IPS-18c (cell line): ENCODE measurements at regions not wholly inside any gene's neighbourhood (a gene's known extent, or its start where the extent isn't known, plus 50 kb on each side); places are given as distances from the start of the nearest gene placed in this dataset.

Experiments
- H3K4me3 ChIP-seq: 2 replicates; pipeline ENCODE4 v1.7.0; 2013; ENCODE audit warnings: low read depth, mild to moderate bottlenecking, low read length, moderate library complexity; ENCODE audit not compliant: insufficient read depth
- H3K9me3 ChIP-seq: one replicate; pipeline ENCODE4 v1.6.1; 2013; ENCODE audit warnings: mild to moderate bottlenecking, low read length, moderate library complexity; ENCODE audit not compliant: control insufficient read depth, insufficient read depth

DNA sequence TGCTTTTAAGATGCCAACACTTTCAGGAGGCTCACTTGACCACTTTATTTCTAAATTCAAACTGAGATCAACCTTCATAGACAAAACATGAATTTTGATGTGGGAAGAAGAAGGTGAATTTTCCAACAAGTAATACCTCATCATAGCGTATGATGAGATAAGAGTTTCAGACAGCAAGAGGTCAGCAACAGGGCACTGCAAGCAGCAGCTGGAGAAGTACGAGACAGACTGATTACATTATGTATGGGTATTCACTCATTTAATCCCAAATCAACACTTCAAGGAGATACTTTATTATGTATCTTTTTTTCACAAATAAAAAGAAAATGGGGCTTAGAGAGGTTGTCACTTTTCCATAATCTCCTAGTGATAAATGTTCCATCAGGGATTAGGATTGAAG is 389.8 kb downstream of the TBC1D4 start:
- H3K4me3 ChIP-seq = no peak overlapping the region
- no peaks in the 10 kb centered on the region for H3K9me3 ChIP-seq

DNA sequence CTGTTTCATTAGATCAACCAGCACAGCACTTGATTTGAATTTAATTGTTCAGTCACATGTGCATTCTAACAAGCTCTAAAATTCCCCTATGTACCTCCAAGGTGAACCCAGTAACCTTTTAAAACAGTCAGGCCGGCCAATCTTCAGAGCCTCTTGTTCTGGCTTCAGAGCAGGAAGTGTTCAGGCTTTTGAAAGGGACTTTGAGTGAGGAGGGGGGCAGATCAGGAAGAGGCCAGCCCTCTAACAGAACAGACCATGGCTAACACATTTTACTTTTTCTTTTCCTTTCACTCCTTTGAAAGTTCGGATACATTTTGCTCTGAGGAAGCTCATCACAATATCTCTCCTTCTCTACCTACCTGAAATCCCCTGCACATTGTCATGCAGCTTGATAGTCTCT is 390.3 kb downstream of the TBC1D4 start:
- H3K9me3 ChIP-seq = no peaks in the 10 kb centered on the region
- no peak overlapping the region for H3K4me3 ChIP-seq

DNA sequence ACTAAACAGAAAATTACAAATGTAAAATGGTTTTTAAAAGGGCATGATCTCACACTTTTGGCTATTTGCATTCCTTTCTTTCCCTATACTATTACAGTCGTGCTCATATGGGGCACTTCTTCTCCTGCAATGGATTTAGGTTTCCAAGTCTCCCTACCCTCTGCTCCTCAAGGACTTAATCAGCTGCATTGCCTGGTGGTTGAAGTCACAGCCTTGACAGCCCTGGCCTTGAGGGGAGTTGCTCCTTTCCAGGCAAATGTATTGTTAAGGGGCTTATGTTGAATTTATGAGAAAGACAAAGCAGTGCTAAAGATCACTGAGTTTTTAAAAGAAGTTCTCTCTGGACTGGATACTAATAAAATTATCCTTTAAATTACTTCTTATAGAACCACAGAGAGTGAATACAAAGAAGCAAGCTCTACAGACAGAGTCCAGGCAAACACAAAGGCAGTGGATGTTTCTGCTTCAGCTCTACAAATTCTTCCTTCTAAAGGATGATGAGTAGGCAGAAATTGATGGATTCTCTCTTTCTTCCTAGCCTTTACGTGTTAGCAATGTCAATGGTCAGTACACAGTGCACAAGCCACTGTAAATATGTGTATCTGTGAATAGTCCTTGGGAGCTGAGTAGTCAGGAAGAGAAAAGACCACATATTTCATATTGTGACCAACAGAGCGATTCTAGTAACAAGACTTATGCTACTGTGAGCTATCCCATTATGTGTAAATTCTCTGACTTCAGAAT is 390.9 kb downstream of the TBC1D4 start:
- no peak overlapping the region for H3K4me3 ChIP-seq

DNA sequence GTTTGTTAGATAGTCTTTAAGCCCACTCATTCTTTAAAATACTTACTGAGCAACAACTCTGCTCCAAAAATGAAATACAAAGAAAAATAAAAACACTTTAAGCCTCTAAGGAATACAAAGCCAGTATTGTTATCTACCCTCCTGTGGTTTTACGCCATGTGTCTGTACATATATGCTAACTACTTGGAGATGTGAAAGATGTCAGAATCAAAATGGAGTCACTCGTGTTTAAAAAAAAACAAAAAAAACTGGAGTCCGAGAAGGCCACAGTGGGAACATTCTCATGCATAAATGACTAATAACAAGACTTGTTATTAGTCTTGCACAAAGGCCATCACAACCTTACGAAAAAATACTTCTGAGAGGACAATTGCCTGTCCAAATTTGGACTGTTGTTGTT is 393.1 kb downstream of the TBC1D4 start:
- Histone ChIP-seq H3K9me3 (no peaks in the 10 kb centered on the region), H3K4me3 (no peak overlapping the region)

More for the DNA sequence above, 390.9 kb downstream of the TBC1D4 start:
- no peaks in the 10 kb centered on the region for H3K9me3 ChIP-seq

DNA sequence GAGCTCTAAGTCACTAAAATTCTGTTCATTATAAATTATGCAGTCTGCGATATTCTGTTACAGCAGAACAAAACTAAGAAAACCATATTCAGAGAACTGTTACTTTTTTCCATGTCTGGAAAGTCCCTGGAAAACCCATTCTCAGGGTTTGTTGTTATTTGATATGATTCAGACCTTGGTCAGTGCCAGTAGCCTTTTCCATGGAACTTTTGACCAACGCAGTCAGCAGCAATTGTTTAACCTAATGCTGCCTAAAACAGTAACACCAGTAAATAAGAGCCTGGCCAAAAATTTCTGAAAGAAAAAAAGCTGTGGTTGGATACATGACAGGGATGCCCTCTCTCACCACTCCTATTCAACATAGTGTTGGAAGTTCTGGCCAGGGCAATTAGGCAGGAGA is 402.7 kb downstream of the TBC1D4 start:
- H3K9me3 ChIP-seq = no peaks in the 10 kb centered on the region
- no peak overlapping the region for H3K4me3 ChIP-seq

DNA sequence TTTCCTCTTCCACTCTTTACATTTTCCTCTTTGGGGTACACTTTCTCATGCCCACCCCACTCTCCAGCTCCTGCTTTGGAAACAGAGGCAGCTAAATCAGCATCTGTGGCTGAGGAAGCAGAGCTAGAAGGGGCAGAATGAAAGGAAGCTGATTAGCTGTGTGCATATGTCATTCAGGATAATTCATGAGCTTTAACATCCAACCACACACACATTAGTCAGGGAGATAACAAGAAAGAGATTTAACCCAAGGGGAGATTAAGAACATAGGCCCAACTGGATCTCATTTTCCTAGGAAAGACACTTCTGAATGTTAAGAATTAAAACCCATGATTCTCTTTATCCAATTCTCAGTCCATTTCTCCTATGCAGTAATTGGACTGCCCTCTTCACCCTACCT is 405.5 kb downstream of the TBC1D4 start:
- Histone ChIP-seq H3K9me3 (no peaks in the 10 kb centered on the region), H3K4me3 (no peak overlapping the region)

DNA sequence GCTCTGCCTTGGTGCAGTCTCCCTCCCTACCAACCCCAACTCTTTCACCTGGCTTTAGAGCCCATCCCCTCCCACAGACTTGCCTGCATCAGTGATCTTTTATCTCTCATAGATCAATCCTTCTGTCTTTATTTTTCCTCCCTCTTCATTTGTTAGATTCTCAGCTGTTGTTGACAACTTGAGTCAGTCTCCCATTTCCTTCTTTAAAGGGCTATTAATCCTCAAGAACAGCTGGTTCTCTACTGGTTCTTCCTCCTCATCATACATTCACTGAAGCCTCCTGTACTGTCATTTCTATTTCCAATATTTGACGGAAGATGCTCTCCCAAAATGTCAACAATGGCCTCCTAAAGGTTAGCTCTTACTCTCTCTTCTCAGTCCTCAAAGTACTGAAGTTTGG is 408.2 kb downstream of the TBC1D4 start:
- H3K9me3 ChIP-seq = no peaks in the 10 kb centered on the region
- no peak overlapping the region for H3K4me3 ChIP-seq

DNA sequence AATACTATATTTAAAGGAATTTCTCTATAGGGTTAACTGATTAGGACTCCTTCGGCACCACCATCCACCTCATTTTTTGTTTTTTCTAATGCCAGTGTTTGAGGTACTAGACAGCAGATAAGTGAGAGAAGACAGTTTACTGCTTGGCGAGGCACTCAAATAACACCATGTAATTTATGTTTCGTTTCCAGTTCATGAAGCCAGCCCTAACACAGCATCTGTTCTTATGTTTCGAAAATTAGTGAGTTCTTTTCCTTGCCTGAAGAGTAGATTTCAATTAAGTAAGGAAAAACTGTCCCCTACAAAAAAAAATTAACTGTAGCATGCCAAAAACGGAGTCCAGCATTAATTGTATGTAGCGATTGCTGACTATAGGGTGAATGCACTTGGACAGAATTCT is 409.1 kb downstream of the TBC1D4 start:
- no peaks in the 10 kb centered on the region for H3K9me3 ChIP-seq
- H3K4me3 ChIP-seq = no peak overlapping the region

DNA sequence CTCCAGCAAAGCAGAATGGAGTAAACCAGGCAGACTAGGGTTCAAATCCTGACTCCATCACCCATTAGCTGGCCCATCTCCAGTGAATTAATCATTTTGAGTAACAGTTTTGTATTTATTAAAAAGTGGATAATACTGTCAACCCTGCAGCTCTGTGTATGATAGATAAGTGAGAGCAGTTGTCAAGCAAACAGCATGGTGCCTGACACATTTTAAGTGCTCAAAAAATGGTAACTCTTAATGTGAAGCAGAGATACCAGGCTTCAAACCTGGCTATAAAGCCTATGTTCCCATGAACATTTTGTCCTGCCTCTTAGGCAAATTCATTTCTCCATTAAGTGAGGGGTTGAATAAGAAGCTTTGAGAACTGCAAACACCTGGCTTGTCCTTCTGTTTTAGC is 409.6 kb downstream of the TBC1D4 start:
- H3K9me3 ChIP-seq = no peaks in the 10 kb centered on the region
- no peak overlapping the region for H3K4me3 ChIP-seq

DNA sequence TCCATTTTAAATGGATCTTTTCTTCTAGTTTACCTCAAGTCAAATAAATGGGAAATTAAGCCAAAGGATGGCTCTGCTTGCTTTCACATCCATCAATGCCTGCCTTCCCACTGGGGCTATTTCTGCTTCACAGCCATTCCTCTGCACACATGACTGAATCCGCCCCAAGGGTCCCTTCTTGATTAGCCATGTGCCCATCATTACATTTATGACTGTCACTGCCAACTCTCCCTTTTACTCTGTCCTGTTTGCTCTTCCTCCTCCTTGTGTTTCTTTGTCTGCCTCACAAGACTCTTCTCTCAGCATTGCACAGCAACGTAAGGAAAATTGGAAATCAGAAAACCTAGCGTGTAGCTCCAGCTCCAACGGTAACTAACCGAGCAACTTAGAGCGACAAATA is 410.2 kb downstream of the TBC1D4 start:
- Histone ChIP-seq H3K9me3 (no peaks in the 10 kb centered on the region), H3K4me3 (no peak overlapping the region)

DNA sequence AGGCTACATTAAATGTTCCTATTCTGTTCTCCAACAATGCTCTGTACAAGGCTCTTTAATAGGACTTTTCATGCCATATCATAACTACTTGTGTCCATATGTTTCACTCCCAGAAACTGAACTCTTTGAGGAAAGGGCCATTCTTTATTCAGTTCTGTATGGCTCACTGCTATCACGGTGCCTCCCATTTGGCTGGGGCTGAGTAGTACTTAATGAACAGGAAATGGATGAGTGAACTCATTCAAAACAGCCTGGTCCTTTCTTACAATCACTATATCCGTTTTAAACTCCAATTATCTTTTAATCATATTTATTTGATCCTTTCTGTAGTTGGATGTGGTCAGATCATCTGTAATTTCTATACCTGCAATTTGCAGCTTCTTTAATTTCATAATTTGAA is 410.6 kb downstream of the TBC1D4 start:
- no peaks in the 10 kb centered on the region for H3K9me3 ChIP-seq
- no peak overlapping the region for H3K4me3 ChIP-seq

DNA sequence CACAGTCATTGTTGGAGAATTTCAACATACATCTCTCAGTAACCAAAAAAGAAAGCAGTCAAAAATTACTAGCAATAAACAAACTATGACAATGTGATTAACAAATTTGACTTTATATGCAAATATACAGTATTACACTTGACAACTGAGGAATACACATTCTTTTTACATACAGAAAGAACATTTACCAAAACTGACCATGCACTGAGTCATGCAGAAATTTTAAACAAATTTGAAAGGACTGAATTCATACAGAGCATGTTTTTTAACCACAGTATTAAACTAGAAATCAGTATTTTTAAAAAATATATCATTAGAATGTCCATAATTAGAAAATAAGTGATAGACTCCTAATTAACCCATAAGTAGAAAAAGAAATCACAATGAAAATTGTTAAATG is 420.1 kb downstream of the TBC1D4 start:
- Histone ChIP-seq H3K4me3 (no peak overlapping the region), H3K9me3 (peaks cover 2% of the 10 kb centered on the region)

DNA sequence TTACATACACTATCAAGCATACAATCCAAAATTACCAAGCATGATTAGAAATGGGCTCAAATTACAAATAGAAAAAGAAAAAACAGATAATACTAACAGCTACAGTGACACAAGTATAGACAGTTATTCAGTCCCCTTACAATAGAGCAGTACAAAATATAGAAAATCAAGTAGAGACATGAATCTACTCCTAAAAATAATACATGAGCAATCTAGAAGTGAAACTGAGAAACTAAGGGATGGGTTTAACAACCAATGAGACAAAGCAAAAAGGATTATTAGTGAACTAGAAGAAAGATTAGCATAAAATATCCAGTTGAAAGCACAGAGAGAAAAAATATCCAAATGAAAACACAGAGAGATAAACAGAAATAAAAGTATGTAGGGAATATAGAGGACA is 426.7 kb downstream of the TBC1D4 start:
- Histone ChIP-seq H3K4me3 (no peak overlapping the region), H3K9me3 (no peaks in the 10 kb centered on the region)

DNA sequence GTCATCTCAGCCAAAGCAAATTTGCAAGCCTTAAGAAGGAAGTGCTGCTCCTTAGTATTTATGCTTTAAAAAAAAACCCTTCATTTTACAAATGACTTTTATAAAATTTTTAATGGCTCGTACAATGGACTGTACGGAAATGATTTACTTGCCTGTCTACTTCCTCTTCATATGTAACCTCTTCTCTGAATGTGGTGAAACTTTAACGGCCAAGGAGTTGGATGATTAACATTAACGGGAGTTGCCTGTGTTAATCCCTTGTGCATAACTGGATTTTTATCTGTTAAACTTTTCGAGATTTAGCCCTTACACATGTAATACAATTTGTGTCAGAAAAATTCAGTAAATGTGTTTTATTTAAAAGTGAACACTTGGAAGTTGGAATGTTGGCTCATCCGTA is 429.4 kb downstream of the TBC1D4 start:
- H3K4me3 ChIP-seq = no peak overlapping the region
- no peaks in the 10 kb centered on the region for H3K9me3 ChIP-seq

DNA sequence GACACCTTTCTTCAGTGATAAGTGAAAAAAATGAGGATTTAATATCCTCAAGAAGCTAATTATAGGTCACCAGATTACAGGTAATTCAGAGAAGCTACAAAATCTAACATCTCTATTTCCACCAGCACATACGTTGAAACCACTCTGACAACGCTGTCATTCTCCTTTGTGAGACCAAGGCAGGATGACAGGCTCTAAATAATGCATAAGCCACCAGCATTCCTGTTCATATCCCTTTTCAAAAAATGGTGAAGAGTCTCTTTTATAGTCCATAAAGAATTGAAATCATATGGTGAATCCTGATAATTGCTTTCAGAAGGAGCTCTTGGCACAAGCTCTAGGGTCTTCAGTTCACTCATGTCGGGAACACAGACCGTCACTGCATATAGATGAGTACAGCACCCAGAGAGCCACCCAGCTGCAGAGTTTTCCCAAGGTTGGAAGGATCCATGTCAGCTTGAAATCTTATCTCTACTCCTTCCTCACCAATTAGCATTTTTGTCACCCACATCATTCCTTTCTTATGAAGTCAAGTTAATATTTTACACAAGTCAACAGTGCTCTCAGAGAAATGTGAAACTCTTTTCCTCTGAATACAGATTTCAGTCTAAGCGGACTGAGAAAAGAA is 431.4 kb downstream of the TBC1D4 start:
- Histone ChIP-seq H3K9me3 (no peaks in the 10 kb centered on the region), H3K4me3 (no peak overlapping the region)

DNA sequence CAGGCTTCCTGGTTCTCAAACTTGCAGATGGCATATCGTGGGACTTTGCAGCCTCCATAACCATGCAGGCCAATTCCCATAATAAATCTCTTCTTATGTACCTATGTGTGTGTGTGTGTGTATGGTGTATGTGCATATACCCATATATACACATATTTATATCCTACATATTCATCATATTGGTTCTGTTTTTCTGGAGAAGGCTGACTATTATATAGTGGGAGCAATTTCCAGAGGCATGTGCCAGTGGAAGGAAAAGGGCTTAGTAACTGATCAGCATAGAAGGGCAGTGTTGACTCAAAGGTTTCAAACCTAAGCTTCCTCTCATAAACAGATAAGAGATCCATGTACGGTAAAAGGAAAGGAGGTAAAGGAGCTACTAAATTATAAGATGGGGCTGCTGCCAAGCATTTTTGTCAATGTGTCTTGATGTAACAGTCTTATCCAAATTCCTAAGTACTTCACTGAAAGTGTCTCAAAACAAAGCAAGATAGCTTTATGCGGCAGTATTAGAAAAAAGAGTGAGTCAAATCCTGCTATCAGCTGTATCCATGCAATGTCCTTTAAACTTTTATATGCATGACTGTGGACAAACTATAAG is 432.1 kb downstream of the TBC1D4 start:
- Histone ChIP-seq H3K9me3 (no peaks in the 10 kb centered on the region), H3K4me3 (no peak overlapping the region)

DNA sequence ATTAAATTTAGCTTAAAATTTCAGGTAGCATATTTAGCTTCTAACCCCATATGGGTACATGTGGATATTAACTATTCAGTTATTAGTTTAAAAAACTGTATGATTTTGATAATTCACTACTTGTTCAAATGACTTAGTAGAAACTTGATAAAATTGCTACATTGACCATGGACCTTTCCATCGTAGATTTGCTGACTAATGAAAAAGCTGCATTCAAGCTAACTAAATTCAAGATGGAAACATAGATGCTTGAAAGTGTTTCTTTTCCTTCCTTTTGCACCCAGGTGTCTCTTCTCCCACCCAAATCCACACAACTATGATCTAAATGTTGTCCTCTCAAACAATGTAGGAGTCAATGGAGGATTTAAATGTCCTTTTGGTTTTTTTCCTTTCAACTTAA is 439.2 kb downstream of the TBC1D4 start:
- no peak overlapping the region for H3K4me3 ChIP-seq
- no peaks in the 10 kb centered on the region for H3K9me3 ChIP-seq

DNA sequence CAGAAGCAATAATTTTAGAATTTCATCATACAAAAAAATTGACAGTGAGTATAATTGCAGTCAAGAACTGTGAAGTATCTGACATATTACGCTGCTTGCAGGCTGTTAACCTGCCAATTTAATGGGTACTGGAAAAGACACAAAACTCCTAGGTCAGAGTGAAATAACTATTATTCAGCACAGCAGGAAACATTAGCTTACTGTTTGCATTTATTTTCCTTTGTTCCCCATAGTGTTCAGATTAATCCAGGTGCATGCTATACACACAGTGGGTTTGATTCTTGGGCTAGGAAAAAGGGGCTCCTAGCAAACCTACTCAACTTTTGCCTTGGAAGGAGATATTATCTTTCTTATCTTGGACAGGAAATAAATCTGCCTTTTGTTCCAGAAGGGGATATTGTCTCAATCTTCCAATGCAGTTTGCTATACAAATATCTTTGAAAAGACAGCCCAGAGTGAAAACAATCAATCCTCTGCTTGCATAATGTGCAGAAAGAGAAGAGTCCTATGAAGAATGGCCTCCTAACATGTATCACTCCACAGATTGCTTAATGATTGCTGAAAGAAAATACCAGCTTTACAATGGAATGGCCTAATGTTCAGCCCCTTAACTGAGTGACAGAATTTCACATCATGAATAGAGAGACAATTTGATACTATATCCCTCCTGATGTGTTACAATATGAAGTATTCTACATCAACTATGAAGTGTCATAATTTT is 443.4 kb downstream of the TBC1D4 start:
- H3K4me3 ChIP-seq = no peak overlapping the region

More for the DNA sequence above, 443.4 kb downstream of the TBC1D4 start:
- H3K9me3 ChIP-seq = no peaks in the 10 kb centered on the region
